Hepatocyte (in vitro differentiated cells): ENCODE measurements at regions not wholly inside any gene's neighbourhood (a gene's known extent, or its start where the extent isn't known, plus 50 kb on each side); places are given as distances from the start of the nearest gene placed in this dataset.
"Not testable (repeated sequence)": the region's sequence is repeated elsewhere in the genome, so short reads cannot be mapped to it uniquely, and the experiment has no call there.

Experiments used
- EZH2 ChIP-seq: fragments of 200-600 bp; sonication (generic); IDR thresholded peaks from 2 replicates; pipeline ENCODE4 v1.6.1; 2016; ENCODE audit warnings: antibody characterized with exemption, mild to moderate bottlenecking, borderline replicate concordance
- TF ChIP-seq, protein P1 (sequence below): fragments of 200-600 bp; sonication (generic); IDR thresholded peaks from 2 replicates; pipeline ENCODE4 v1.5.1; 2016; ENCODE audit warnings: antibody characterized with exemption, mild to moderate bottlenecking; ENCODE audit not compliant: poor library complexity

GRCh38 chr12:8315997-8316396, 88.6 kb upstream of the FAM90A1 start:
- TF ChIP-seq, protein P1, sequence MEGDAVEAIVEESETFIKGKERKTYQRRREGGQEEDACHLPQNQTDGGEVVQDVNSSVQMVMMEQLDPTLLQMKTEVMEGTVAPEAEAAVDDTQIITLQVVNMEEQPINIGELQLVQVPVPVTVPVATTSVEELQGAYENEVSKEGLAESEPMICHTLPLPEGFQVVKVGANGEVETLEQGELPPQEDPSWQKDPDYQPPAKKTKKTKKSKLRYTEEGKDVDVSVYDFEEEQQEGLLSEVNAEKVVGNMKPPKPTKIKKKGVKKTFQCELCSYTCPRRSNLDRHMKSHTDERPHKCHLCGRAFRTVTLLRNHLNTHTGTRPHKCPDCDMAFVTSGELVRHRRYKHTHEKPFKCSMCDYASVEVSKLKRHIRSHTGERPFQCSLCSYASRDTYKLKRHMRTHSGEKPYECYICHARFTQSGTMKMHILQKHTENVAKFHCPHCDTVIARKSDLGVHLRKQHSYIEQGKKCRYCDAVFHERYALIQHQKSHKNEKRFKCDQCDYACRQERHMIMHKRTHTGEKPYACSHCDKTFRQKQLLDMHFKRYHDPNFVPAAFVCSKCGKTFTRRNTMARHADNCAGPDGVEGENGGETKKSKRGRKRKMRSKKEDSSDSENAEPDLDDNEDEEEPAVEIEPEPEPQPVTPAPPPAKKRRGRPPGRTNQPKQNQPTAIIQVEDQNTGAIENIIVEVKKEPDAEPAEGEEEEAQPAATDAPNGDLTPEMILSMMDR: not testable (repeated sequence)
- not testable (repeated sequence) for TF ChIP-seq EZH2
